Gastroesophageal sphincter (tissue), 3 donors: ENCODE measurements at regions not wholly inside any gene's neighbourhood (a gene's known extent, or its start where the extent isn't known, plus 50 kb on each side); places are given as distances from the start of the nearest gene placed in this dataset.

ENCODE experiments used
- CTCF ChIP-seq, 4 experiments: fragments of 200-600 bp in 2 of 4; fragments of 450-650 bp in 2 of 4; sonication (generic) in 1 of 4; IDR thresholded peaks; one replicate each; pipeline ENCODE4 v1.5.1; 2017 to 2019; ENCODE audit warnings: antibody characterized with exemption in 4 of 4, mild to moderate bottlenecking in 2 of 4, moderate library complexity in 2 of 4
- POLR2A ChIP-seq, 2 donors: fragments of 450-650 bp; IDR thresholded peaks; one replicate each; pipeline ENCODE4 v1.6.1; 2017; ENCODE audit warnings: antibody characterized with exemption in 2 of 2, mild to moderate bottlenecking in 2 of 2, moderate library complexity in 1 of 2

GRCh38 chr11:28545536-28545935, 437.3 kb downstream of the METTL15 start:
- TF ChIP-seq POLR2A (IDR thresholded peaks at IDR 0.05) (no peak), CTCF (IDR thresholded peaks at IDR 0.05) (no peak)
